H1 (cell line): ENCODE measurements at regions not wholly inside any gene's neighbourhood (a gene's known extent, or its start where the extent isn't known, plus 50 kb on each side); places are given as distances from the start of the nearest gene placed in this dataset.

ENCODE experiments used
- CTCF ChIA-PET: fragments of 300-600 bp; sonication (Branson Sonifier 250); formaldehyde crosslinking; loops from one replicate; lab custom pipeline; 2021; ENCODE audit not compliant: partially characterized antibody; lab: Charles Lee
- POLR2A ChIA-PET: fragments of 300-600 bp; sonication (Branson Sonifier 250); formaldehyde crosslinking; loops from one replicate; lab custom pipeline; 2021; ENCODE audit warnings: inconsistent platforms; ENCODE audit not compliant: partially characterized antibody; lab: Charles Lee
- DNase-seq, 2 experiments: peaks; one replicate each; pipeline versions ENCODE4 v3.0.0 to v3.0.0-alpha.2; 2010 to 2022; ENCODE audit warnings: low spot score in 2 of 2, low read depth in 1 of 2, mixed read lengths in 1 of 2
- FAIRE-seq: peaks from 2 replicates; lab custom pipeline; 2011; peaks lifted over from hg19 to GRCh38; lab: Jason Lieb, UNC
- H2AFZ ChIP-seq: 2 replicates; pipeline ENCODE4 v1.8.1; 2012; ENCODE audit warnings: low read length, inconsistent platforms
- H2AK5ac ChIP-seq: 2 replicates; pipeline ENCODE4 v1.6.1; 2013; ENCODE audit warnings: low read depth, low read length
- H2BK120ac ChIP-seq: replicated peaks from 2 replicates; pipeline ENCODE3; 2013; ENCODE audit warnings: low read depth, low read length, inconsistent platforms
- H2BK12ac ChIP-seq: 2 replicates; pipeline ENCODE4 v1.6.1; 2013; ENCODE audit warnings: low read depth, low read length
- H2BK15ac ChIP-seq: 2 replicates; pipeline ENCODE4 v1.6.1; 2013; ENCODE audit warnings: low read length
- H2BK20ac ChIP-seq: 2 replicates; pipeline ENCODE4 v1.6.1; 2013; ENCODE audit warnings: low read length
- H2BK5ac ChIP-seq: 2 replicates; pipeline ENCODE4 v1.6.1; 2013; ENCODE audit warnings: low read depth, low read length
- H3K14ac ChIP-seq: 2 replicates; pipeline ENCODE4 v1.6.1; 2013; ENCODE audit warnings: inconsistent platforms; ENCODE audit not compliant: insufficient read length
- H3K18ac ChIP-seq: 2 replicates; pipeline ENCODE4 v1.6.1; 2013; ENCODE audit warnings: low read length; ENCODE audit errors: extremely low read depth
- H3K23ac ChIP-seq: 2 replicates; pipeline ENCODE4 v1.6.1; 2013; ENCODE audit warnings: inconsistent platforms; ENCODE audit not compliant: insufficient read length
- H3K23me2 ChIP-seq: 2 replicates; pipeline ENCODE4 v1.6.1; 2013; ENCODE audit warnings: low read depth, low read length
- H3K27ac ChIP-seq: 2 replicates; pipeline ENCODE4 v1.6.1; 2011; ENCODE audit warnings: low read depth, low read length, inconsistent platforms
- H3K27me3 ChIP-seq, 4 experiments: replicated peaks in 1 of 4; 1 replicate in 1 of 4; 2 replicates in 3 of 4; pipeline versions ENCODE4 v1.6.1 to v1.8.1; 2011 to 2013; ENCODE audit warnings: low read length in 3 of 4, mild to moderate bottlenecking in 3 of 4, inconsistent platforms in 2 of 4, mixed read lengths in 2 of 4, moderate library complexity in 1 of 4; ENCODE audit not compliant: control insufficient read depth in 3 of 4, insufficient read depth in 3 of 4; ENCODE audit errors: extremely low read depth in 1 of 4
- H3K36me3 ChIP-seq, 4 experiments: 2 replicates each; pipeline versions ENCODE4 v1.6.1 to v1.8.1; 2011 to 2013; ENCODE audit warnings: mild to moderate bottlenecking in 4 of 4, low read length in 3 of 4, moderate library complexity in 2 of 4, control low read depth in 1 of 4, inconsistent platforms in 1 of 4; ENCODE audit not compliant: insufficient read depth in 4 of 4, control insufficient read depth in 2 of 4
- H3K4ac ChIP-seq: replicated peaks from 2 replicates; pipeline ENCODE3; 2013; ENCODE audit warnings: low read length, low read depth, mixed read lengths, inconsistent platforms; ENCODE audit not compliant: insufficient read length
- H3K4me1 ChIP-seq, 4 experiments: replicated peaks in 1 of 4; 1 replicate in 1 of 4; 2 replicates in 3 of 4; pipeline versions ENCODE4 v1.6.1 to v1.8.1; 2011 to 2013; ENCODE audit warnings: low read length in 3 of 4, inconsistent platforms in 2 of 4, mixed read lengths in 1 of 4; ENCODE audit not compliant: insufficient read depth in 4 of 4, control insufficient read depth in 3 of 4
- H3K4me2 ChIP-seq, 2 experiments: 2 replicates each; pipeline versions ENCODE4 v1.6.1 to v1.8.1; 2011 to 2013; ENCODE audit warnings: low read depth in 2 of 2, low read length in 2 of 2, control low read depth in 1 of 2, inconsistent platforms in 1 of 2, mild to moderate bottlenecking in 1 of 2; ENCODE audit not compliant: insufficient read depth in 1 of 2
- H3K4me3 ChIP-seq, 4 experiments: fragments of 200-600, 300-600 bp in 1 of 4; sonication (generic), shearing (Covaris generic), sonication (Bioruptor Twin) in 1 of 4; 2 replicates each; pipeline versions ENCODE4 v1.5.1 to v1.8.1; 2011 to 2016; ENCODE audit warnings: low read length in 4 of 4, low read depth in 3 of 4, control low read depth in 2 of 4, inconsistent platforms in 2 of 4, mild to moderate bottlenecking in 2 of 4, mixed read lengths in 1 of 4, moderate library complexity in 1 of 4; ENCODE audit not compliant: insufficient read depth in 2 of 4; ENCODE audit errors: extremely low read depth in 1 of 4
- H3K56ac ChIP-seq: replicated peaks from 2 replicates; pipeline ENCODE3; 2013; ENCODE audit warnings: low read depth, mild to moderate bottlenecking, mixed read lengths, low read length, inconsistent platforms; ENCODE audit not compliant: insufficient read length
- H3K79me1 ChIP-seq: 2 replicates; pipeline ENCODE4 v1.6.1; 2013; ENCODE audit warnings: low read depth, low read length, control low read depth
- H3K79me2 ChIP-seq, 2 experiments: 2 replicates each; pipeline versions ENCODE4 v1.6.1 to v1.8.1; 2012 to 2013; ENCODE audit warnings: low read length in 2 of 2, mild to moderate bottlenecking in 2 of 2, inconsistent platforms in 1 of 2; ENCODE audit not compliant: insufficient read depth in 2 of 2, control insufficient read depth in 1 of 2
- H3K9ac ChIP-seq, 4 experiments: replicated peaks in 1 of 4; 1 replicate in 1 of 4; 2 replicates in 3 of 4; pipeline versions ENCODE4 v1.6.1 to v1.8.1; 2011 to 2013; ENCODE audit warnings: low read depth in 3 of 4, low read length in 3 of 4, control low read depth in 2 of 4, mild to moderate bottlenecking in 2 of 4, moderate library complexity in 2 of 4, inconsistent platforms in 1 of 4; ENCODE audit errors: extremely low read depth in 1 of 4
- H3K9me3 ChIP-seq, 2 experiments: 2 replicates each; pipeline versions ENCODE4 v1.6.1 to v1.8.1; 2012 to 2013; ENCODE audit warnings: mild to moderate bottlenecking in 2 of 2, moderate library complexity in 2 of 2, control low read depth in 1 of 2, inconsistent platforms in 1 of 2, low read depth in 1 of 2, low read length in 1 of 2, mixed read lengths in 1 of 2; ENCODE audit not compliant: insufficient read depth in 2 of 2
- H4K20me1 ChIP-seq, 2 experiments: replicated peaks in 1 of 2; 2 replicates each; pipeline versions ENCODE3 to v1.8.1; 2011 to 2013; ENCODE audit warnings: inconsistent platforms in 2 of 2, low read length in 2 of 2, mild to moderate bottlenecking in 1 of 2; ENCODE audit not compliant: insufficient read depth in 2 of 2, control insufficient read depth in 1 of 2
- H4K5ac ChIP-seq: 2 replicates; pipeline ENCODE4 v1.6.1; 2013; ENCODE audit warnings: low read length, low read depth, mixed read lengths, inconsistent platforms; ENCODE audit not compliant: insufficient read length
- H4K8ac ChIP-seq: 2 replicates; pipeline ENCODE4 v1.8.0; 2013; ENCODE audit warnings: mild to moderate bottlenecking, moderate library complexity, low read length, inconsistent platforms; ENCODE audit not compliant: insufficient read depth; ENCODE audit errors: extremely low read depth
- H4K91ac ChIP-seq: replicated peaks from 2 replicates; pipeline ENCODE3; 2013; ENCODE audit warnings: low read length, mixed read lengths, inconsistent platforms; ENCODE audit not compliant: insufficient read length
- TAF7 ChIP-seq: optimal IDR thresholded peaks from 2 replicates; pipeline ENCODE3; 2011; ENCODE audit warnings: low read depth, mild to moderate bottlenecking, inconsistent platforms, low read length, moderate library complexity, borderline replicate concordance
- WGBS, 2 experiments: shearing (Covaris generic) in 1 of 2; methylation state at CpG; one replicate each; pipeline versions ENCODE4 v1.1.6 to v1.1.7; 2013 to 2015; ENCODE audit warnings: low lambda C conversion rate in 2 of 2, mixed read lengths in 2 of 2, inconsistent platforms in 1 of 2, low coverage in 1 of 2, missing lambda C conversion rate in 1 of 2; ENCODE audit not compliant: insufficient replicate concordance in 2 of 2, insufficient coverage in 1 of 2, insufficient read length in 1 of 2; ENCODE audit errors: extremely low coverage in 1 of 2, missing lambda C conversion rate in 1 of 2; 5-methylcytosine and 5-hydroxymethylcytosine counted together
- TF ChIP-seq, protein P1 (sequence below), 3 experiments: IDR thresholded peaks; 1 replicate in 2 of 3; 2 replicates in 1 of 3; pipeline versions ENCODE4 v1.5.1 to v1.6.1; 2011; ENCODE audit warnings: low read length in 3 of 3, mild to moderate bottlenecking in 3 of 3, inconsistent platforms in 2 of 3, low read depth in 1 of 3, moderate library complexity in 1 of 3; ENCODE audit not compliant: insufficient read depth in 1 of 3; ENCODE audit errors: control extremely low read depth in 1 of 3
- TF ChIP-seq, protein P2 (sequence below): IDR thresholded peaks from 2 replicates; pipeline ENCODE4 v1.6.1; 2012; ENCODE audit warnings: inconsistent platforms

DNA sequence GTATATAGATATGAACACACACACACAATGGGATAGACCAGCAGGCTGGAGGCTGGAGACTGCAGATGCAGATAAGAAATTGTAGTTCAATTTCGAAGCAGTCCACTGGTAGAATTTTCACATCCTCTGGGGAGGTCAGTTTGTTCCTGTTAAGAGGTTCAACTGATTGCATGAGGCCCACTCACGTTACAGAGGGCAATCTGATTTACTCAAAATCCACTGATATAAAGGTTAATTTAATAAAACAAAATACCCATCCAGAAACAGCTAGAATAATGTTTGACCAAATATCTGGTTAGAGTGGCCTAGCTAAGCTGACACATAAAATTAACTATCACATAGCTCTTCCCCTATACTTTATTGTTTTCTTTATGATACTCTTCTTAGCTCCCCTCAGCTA is 162.9 kb upstream of the SMIM30 start:
- Histone ChIP-seq H3K4me3 (no peak overlapping the region), H3K9me3 (no peaks in the 10 kb centered on the region; a peak in 1 of 4 replicates), H3K56ac (no peak overlapping the region), H4K20me1 (no peaks in the 10 kb centered on the region), H2BK120ac (no peak overlapping the region), H3K36me3 (no peaks in the 10 kb centered on the region), H3K9ac (no peak overlapping the region), H3K79me2 (no peaks in the 10 kb centered on the region), H2AK5ac (no peak overlapping the region), H4K8ac (no peak overlapping the region), H3K23me2 (no peaks in the 10 kb centered on the region), H2BK20ac (no peak overlapping the region), H3K18ac (no peak overlapping the region), H3K4ac (no peak overlapping the region), H4K91ac (no peak overlapping the region), H3K4me1 (no peaks in the 10 kb centered on the region), H2AFZ (no peak overlapping the region), H3K14ac (no peak overlapping the region), H4K5ac (no peak overlapping the region), H3K4me2 (no peak overlapping the region), H3K79me1 (no peaks in the 10 kb centered on the region), H3K27me3 (no peaks in the 10 kb centered on the region), H3K27ac (no peak overlapping the region), H3K23ac (no peak overlapping the region), H2BK12ac (no peak overlapping the region), H2BK15ac (no peak overlapping the region), H2BK5ac (no peak overlapping the region)
- ChIA-PET CTCF (no interaction called here), POLR2A (no interaction called here)
- DNase-seq = no peak
- FAIRE-seq = no peak
- 88% methylated on average over 2 of the region's 2 CpGs; no CpG with 5 or more reads in 1 of the 2 experiments for WGBS, 2 experiments
- no peak for TF ChIP-seq TAF7
- TF ChIP-seq, protein P1, sequence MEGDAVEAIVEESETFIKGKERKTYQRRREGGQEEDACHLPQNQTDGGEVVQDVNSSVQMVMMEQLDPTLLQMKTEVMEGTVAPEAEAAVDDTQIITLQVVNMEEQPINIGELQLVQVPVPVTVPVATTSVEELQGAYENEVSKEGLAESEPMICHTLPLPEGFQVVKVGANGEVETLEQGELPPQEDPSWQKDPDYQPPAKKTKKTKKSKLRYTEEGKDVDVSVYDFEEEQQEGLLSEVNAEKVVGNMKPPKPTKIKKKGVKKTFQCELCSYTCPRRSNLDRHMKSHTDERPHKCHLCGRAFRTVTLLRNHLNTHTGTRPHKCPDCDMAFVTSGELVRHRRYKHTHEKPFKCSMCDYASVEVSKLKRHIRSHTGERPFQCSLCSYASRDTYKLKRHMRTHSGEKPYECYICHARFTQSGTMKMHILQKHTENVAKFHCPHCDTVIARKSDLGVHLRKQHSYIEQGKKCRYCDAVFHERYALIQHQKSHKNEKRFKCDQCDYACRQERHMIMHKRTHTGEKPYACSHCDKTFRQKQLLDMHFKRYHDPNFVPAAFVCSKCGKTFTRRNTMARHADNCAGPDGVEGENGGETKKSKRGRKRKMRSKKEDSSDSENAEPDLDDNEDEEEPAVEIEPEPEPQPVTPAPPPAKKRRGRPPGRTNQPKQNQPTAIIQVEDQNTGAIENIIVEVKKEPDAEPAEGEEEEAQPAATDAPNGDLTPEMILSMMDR (IDR thresholded peaks at IDR 0.05; ENCODE audit: control extremely low read depth in 1 of 3, insufficient read depth in 1 of 3, low read depth in 1 of 3, low read length in 3 of 3) = no peak
- TF ChIP-seq, protein P2, sequence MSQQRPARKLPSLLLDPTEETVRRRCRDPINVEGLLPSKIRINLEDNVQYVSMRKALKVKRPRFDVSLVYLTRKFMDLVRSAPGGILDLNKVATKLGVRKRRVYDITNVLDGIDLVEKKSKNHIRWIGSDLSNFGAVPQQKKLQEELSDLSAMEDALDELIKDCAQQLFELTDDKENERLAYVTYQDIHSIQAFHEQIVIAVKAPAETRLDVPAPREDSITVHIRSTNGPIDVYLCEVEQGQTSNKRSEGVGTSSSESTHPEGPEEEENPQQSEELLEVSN = no peak
